ENCODE measurements at regions not wholly inside any gene's neighbourhood (a gene's known extent, or its start where the extent isn't known, plus 50 kb on each side); places are given as distances from the start of the nearest gene placed in this dataset.
"Not testable (repeated sequence)": the region's sequence is repeated elsewhere in the genome, so short reads cannot be mapped to it uniquely, and the experiment has no call there.

DNA sequence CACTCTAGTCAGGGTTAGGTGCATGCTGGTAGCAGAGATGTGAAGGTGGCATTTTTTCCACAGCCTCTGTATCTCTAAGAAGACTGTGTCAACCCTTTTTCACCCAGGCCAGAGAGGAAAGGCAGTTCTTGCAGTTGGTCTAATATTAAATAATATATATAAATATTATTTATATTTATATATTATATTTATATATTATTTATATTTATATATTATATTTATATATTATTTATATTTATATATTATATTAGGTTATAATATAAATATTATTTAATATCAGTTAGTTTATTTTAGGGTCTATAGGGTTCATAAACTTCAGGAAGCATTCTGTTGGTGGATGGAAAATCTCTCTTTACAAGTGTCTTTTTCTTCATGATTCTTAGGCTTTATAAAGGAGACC lies 218.6 kb upstream of the DMRTA1 start:
- no peak for DNase-seq

DNA sequence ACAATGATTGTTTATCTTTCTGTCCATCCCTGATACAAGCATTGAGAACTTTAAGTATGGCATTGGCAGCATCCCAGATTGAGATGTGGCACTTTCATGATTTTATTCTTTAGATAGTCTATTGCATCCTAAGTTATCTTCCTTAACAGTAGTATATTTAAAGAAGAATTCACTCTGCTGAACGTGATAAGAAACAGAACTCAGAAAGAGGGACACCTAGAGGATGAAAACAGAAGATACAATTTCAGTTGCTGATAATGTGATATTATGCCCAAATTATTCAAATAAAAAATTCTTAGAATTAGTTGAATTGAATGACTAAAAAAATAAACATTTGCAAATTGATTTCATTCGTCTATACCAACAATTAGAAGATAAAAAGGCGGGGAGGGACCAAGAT lies 218.1 kb upstream of the DMRTA1 start:
- DNase-seq = no peak

DNA sequence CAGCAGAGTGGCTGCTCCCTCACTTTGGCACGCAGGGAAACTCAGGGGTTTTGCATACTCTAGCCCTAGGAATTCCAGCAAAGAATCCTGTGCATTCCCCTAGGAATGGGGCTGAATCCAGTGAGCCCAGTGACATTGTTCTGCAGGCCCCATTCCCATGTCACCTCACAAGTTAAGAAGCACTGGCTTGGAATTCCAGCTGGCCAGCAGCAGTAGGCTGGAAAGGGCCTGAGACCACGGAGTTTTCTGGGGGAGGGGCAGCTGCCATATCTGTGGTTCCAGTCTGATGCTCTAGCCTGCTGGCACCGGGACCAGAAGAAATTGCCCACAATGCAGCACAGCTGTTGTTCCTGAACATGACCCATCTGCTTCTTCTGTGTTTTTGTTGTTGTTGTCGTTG lies 217.6 kb upstream of the DMRTA1 start:
- DNase-seq = no peak

DNA sequence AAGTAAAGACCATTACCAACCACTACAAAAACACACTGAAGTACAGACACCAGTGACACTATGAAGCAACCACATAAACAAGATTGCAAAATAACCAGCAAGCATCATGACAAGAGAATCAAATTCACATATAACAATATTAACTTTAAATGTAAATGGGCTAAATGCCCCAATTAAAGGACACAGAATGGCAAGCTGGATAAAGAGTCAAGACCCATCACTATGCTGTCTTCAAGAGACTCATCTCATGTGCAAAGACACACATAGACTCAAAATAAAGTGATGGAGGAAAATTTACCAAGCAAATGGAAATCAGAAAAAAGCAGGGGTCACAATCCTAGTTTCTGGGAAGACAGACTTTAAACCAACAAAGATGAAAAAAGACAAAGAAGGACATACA lies 215.3 kb upstream of the DMRTA1 start:
- not testable (repeated sequence) for DNase-seq

DNA sequence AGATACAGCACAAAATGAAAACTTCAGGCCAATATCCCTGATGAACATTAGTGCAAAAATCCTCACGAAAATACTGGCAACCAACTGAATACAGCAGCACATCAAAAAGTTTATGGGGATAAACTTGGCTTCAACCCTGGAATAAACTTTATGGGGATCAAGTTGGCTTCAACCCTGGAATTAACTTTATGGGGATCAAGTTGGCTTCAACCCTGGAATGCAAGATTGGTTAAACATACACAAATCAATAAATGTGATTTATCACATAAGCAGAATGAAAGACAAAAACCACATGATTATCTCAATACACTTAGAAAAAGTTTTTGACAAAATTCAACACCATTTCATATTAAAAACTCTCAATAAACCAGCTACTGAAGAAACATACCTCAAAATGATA lies 213.7 kb upstream of the DMRTA1 start:
- no peak for DNase-seq

DNA sequence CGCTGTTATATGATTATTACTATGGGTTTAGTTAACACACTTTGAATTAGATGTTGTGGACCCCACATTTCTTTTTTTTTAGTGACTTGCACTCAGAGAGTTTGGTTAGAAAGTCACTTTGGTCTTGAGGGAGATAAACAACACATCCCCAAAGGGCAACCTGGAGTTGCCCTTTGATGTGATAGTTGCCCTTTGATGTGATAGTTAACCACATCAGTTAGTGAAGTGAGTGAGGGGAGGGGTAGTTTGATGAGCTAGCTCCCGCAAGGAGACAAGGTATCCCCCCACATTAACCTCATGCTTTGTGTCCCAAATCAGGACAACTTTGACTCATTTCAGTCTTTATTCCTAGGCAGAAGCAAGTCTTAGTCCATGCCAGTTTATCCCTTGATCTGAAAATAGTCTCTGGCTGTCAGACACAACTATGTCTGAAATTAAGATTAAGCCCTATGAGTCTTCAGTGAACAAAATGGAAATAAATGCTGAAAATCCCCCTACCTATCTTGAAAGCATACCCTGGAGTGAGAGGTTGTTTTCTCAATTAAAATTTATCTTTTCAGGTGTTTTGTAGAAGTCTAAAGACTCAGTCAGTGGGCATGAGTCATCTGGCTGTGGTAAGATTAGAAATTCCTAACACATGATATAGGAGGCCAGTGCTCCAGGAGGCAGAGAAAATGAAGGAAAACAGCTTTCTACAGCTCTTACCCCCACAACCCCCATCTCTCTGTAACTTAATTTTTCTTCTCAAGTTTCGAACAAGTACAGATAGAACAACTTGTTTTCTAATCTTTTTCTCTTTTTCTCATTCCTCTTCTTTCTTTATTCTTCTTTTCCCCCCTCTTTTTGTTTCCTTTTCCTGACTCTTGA lies 208.9 kb upstream of the DMRTA1 start:
- DNase-seq = no peak

DNA sequence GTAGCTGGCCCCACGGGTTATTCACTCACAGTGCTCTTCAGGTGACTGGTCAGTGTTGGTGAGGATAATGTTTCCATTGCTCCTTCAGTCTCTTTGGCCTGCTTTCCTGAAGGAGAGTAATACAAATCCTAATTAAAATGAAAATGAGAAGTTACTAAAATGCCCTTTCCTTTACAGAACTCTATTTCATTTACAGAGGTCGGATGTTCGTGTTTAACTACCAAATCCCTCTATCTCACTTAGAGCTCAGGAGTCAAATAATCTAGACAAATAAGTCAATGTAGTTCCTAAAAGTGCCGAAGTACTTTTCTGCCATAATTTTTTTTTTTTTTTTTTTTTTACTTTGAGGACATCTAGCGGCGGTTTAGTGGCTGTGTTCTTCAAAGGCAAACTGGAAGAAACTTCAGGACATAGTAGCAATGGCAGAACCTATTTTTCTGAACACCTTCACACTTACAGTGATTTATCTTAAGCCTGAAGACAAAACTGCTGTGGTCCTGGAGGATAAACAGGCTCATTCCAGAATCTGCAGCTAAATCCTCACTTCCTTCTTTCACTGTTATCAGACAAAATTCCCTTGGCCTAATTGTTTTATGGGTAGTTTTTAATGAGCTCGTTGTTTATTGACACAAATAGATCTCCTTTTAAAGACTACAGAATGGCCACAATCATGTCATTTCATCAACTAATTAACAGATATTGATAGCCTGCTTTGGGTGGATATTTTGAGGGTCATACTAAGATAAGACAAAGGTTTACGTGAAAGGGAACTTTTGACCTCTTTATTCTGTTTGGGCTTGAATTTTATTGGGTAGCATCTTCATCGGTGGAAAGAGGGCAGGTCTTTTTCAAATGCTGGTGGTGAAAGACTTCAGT lies 207.6 kb upstream of the DMRTA1 start:
- DNase-seq = no peak

DNA sequence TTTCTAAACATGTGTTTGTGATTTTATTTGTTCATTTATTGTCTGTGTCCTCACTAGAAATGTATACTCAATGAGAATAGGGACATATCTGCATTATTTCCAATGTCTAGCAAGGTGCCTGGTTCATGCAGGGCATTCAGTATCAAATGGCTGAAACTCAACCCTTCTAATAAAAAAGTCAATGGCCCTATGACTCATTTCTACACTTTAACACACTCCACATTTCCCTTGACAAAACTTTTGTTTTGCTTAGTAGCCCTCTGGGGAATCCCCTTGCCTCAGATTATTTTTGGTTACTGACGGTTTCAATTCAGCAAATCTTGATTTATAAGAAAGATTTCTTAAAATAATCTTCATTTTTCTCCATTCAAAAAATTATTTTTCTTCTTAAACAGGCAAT lies 206.0 kb upstream of the DMRTA1 start:
- no peak for DNase-seq

DNA sequence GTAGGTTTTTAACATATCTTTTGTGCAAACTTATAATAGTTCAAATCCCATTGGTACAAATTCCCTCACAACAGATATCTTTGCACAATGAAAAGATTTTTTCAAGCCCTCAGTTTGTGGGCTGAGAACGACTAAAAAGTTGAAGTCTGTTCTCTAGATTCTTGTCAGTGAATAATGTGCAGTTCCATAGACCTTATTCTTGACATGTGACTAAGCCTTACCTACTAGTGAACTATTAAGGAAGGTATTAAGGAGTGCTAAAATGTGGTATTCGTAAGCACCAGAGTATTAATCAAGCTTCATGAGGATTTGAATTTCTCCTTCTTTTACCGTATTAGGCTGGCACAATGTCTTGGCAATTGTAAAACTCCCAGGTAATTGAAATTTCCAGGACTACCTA lies 205.6 kb upstream of the DMRTA1 start:
- DNase-seq = no peak

DNA sequence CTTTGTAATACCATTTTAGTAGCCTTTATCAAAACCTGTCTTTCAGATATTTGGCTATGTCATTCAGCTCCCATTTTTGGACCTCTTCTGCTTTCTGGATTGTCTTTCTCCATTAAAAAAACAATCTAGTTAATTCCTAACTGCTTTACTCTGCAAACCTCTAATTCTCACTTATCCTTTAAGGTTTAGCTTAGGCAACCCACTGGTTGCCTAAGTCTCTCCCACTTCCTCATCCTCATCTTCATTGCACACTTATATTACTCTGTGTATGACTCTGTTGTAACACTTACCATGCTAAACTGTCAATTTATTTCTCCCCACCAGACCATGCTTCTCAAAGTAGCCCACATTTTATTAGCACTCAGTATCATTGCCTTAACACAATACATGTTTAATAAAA lies 205.0 kb upstream of the DMRTA1 start:
- peak; percentile 29 for DNase-seq

DNA sequence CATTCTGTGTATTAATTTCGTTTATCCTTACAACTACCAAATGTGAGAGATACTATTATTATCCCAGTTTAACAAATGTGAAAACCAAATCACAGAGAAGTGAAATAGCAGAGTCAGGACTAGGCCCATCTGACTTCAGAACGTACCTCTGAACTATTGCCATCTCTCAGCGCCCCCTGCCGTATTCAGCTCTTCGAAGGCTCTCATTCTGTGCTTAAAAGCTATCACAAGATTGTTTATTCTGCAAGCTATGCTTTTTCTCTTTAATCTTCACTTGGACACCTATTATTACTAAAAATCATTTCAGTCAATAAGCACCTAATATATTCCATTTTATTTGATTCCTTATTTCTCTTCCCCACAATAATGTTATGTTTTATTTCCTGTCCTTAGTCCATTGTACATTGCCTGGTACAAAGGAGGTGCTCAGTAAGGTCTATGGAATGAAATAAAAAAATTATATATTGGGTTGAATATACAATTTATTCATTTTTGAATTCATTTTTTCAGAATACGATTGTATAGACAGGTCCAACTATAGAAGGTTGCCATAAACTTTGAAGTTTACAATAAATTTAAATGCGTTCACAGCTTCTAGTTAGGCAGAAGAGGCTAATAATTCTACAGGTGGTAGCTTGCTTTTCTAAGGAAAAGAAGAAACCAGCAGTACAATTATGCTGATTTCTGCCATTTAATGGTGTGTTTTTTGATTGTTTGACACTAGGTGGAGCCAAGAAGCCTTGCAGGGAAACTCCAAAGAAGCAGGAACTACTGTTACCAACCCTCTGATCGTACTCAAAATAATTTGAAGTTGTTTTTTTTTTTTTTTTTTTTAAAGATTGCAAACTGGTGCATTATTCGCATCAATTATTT lies 202.2 kb upstream of the DMRTA1 start:
- DNase-seq = peak; percentile 31

DNA sequence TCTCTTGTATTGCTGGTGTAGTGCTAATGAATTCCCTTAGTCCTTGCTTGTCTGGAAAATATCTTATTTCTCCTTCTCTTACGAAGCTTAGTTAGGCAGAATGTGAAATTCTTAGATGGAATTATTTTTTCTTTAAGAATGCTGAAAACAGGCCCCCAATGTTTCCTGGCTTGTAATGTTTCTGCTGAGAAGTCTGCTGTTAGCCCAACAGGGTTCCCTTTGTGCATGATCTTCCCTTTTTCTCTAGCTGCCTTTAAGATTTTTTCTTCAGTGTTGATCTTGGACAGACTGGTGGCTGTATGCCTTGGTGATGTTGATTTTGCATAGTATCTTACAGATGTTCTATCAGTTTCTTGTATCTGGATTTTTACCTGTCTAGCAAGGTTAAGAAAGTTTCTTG lies 191.3 kb upstream of the DMRTA1 start:
- no peak for DNase-seq

DNA sequence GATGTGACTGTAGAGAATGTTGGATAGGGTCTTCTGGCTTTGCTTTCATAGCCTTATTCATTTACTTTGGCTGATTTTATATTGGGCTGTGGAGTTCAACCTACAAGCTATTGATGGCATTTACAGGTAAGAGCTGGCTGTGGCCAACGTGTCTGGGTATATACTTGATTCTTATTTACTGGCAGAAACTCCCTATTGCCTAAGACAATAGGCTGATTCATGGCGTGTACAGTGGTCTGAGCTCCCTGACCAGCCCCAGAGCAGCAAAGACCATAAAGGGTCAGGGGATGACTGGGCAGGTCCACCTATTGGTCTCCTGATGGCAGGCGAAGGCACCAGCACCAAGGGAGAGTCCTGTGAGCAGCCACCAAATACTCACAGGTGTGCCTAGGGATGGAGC lies 190.2 kb upstream of the DMRTA1 start:
- DNase-seq = no peak

DNA sequence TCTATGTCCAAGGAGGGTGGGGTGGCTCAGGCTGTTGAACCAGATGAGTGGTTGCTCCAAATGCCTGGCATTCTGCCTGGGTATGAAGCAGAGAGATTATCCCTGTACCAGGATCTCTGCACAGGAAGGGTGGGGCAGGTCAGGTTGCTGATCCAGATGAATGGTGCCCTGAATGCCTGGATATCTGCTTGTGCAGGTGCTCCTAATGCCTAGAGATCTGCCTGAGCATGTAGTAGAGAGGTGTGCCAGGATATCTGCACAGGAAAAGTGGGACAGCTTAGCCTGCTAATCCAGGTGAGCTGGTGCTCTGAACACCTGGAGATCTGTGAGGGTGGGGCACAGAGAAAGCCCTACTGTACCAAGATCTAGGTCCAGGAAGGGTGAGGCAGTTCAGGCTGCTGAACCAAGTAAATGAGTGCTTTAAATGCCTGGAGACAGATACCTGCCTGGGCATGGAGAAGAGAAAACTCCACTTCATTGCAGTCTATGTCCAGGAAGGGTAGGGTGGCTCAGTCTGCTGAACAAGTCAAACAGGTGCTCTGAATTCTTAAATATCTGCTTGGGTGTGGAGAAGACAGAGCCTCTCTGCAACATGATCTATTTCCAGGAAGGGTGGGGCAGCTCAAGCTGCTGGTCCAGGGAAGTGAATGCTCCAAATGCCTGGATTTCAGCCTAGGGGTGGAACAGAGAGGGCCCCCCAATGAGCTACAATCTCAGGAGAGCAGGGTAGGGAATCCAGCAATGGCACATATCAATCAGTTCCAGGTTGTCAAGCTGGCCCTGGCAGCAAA lies 189.4 kb upstream of the DMRTA1 start:
- no peak for DNase-seq

DNA sequence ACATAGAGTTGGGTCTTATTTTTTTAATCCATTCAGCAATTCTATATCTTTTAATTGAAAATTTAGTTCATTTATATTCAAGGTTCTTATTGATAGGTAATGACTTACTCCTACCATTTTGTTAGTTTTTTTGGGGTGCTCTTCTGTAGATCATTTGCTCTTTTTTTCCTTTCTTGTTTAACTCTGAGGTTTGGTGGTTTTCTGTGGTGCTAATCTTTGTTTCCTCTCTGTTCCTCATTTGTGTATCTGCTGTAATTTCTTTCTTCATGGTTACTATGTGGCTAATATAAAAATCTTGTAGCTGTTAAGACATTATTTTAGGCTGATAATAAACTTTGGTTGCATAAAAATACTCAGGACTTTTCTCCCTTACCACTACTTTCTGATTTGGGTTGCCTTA lies 181.6 kb upstream of the DMRTA1 start:
- no peak for DNase-seq

DNA sequence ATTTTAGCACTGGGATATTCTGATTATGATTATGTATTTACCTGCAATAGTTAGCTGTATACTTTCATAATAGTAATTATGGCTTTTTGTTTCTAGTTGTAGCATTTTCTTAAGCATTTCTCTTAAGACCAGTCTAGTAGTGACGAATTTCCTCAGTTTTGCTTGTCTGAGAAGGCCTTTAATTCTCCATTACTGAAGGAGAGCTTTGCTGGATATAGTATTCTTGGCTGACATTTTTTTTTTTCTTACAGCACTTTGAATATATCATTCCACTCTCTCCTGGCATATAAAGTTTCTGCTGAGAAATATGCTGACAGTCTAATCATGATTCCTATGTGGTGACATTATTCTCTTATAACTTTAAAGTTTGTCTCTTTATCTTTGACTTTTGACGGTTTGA lies 181.1 kb upstream of the DMRTA1 start:
- no peak for DNase-seq

DNA sequence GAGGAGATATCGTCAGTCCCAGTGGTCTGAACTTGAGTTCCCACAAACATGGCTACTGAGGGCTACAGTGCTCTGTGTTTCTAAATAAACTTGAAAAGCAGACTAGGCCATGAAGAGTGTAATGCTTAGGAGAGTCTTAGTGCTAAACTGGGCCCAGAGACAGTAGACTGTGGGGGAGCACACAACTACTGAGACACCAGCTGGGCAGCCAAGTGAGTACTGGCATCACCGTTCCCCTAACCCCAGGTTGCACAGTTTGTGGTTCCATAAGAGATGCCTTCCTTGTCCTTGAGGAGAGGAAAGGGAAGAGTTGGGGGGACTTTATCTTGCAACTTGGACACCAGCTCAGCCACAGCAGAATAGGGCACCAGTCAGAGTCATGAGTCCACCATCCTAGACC lies 172.1 kb upstream of the DMRTA1 start:
- no peak for DNase-seq

DNA sequence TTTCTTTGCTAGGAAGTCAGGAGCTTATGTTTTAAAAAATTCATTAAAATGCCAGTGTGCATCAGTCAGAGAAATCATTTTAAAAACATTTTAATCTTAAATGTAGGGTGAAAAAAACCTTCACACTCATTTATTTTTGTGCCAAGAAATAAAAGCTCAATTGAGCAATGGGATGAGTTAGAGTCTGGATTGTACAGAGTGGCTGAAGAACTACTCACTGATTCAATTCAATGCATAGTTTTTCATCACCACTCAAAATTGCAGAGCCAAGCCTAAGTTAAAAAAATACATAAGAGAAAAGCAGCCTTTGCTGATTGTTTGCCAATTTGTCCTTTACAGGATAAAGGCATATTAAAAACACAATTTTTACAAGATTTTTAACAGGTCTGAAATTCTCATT lies 168.2 kb upstream of the DMRTA1 start:
- no peak for DNase-seq

DNA sequence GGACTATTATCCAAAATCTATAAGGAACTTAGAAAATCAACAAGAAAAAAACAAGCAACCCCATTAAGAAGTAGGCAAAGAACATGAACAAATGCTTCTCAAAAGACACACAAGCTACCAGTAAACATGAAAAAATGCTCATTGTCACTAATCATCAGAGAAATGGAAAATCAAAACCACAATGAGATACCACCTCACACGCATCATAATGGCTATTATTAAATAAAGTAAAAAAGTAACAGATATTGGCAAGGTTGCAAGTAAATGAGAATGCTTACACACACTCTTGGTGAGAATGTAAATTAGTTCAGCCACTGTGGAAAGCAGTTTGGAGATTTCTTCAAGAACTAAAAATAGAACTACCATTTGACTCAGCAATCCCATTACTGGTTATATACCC lies 167.0 kb upstream of the DMRTA1 start:
- DNase-seq = no peak

DNA sequence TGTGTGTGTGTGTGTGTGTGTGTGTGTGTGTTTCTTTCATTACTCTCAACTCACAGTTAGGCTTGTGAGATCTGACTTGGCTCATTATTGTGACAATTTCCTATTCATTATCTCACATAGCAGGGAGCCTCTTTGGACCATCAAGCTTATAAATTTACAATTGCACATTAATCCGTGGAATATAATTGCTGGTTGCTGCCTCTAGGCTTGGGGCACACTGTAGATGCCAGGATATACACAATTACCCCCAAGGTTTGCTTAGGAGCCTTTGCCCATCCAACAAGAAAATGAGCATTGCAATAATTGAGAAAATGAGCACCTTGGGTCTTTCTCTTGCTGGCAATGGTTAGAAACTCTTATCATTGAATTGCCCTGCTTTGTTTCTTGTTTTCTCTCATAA lies 161.6 kb upstream of the DMRTA1 start:
- DNase-seq = no peak

DNA sequence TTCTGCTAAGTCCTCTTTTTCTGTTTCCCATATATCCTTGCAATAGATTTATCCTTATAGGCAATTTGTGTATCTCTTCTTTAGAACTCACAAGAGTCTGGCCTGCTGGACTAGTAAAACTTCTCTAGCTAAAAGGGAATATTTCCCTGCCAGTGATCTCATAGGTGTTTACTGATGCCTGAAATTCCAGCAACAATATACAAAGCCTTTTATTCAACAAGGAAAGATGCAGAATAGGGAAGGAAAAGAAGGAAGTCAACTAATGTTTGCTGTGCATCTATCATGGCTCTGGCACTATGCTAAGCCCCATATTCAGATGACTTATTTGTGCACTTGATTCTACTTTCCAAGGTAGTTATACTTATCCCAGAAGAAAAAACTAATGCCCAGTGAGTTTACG lies 160.0 kb upstream of the DMRTA1 start:
- no peak for DNase-seq

DNA sequence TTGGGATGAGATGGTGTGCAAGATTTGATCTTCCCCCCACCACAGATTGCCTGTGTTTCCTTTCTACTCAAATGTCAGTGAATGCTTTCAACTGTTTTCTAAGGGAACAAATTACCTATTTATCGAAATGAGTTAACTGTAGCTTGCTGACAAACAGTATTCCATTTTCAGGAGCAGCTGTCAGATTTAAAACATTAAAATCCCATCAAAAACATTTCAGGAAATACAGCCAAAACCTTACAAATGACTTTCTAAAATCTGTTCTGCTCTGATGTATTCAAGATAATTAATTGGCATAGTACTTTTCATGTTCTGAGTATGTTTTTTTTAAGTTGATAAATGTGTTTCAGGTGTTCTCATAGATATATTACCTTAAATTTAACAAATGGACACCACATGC lies 158.0 kb upstream of the DMRTA1 start:
- DNase-seq = no peak
